Suppressor macrophage treated with lipopolysaccharide for 4 hours (primary cell): ENCODE measurements at regions not wholly inside any gene's neighbourhood (a gene's known extent, or its start where the extent isn't known, plus 50 kb on each side); places are given as distances from the start of the nearest gene placed in this dataset.

ENCODE experiments used
- DNase-seq: peaks from one replicate; pipeline ENCODE4 v3.0.0-alpha.2; 2020

GRCh38 chr5:107257885-107258520, 412.7 kb downstream of the EFNA5 start:
- no peak for DNase-seq

GRCh38 chr5:107254902-107255234, 415.9 kb downstream of the EFNA5 start:
- no peak for DNase-seq

- no peak for DNase-seq
Measured at GRCh38 chr5:107254214-107254901, 416.4 kb downstream of the EFNA5 start.

GRCh38 chr5:107253246-107253645, 417.5 kb downstream of the EFNA5 start:
- DNase-seq, result no peak

- DNase-seq, result no peak
Measured at GRCh38 chr5:107251151-107251550, 419.6 kb downstream of the EFNA5 start.

GRCh38 chr5:107248066-107248695, 422.6 kb downstream of the EFNA5 start:
- peak; percentile 69 for DNase-seq

- peak; percentile 3 for DNase-seq
Measured at GRCh38 chr5:107247427-107247826, 423.3 kb downstream of the EFNA5 start.

- DNase-seq, result no peak
Measured at GRCh38 chr5:107243220-107243579, 427.5 kb downstream of the EFNA5 start.

- DNase-seq, result no peak
Measured at GRCh38 chr5:107242411-107243219, 428.1 kb downstream of the EFNA5 start.

- no peak for DNase-seq
Measured at GRCh38 chr5:107241841-107242240, 428.9 kb downstream of the EFNA5 start.

GRCh38 chr5:107235167-107235566, 435.6 kb downstream of the EFNA5 start:
- no peak for DNase-seq

- no peak for DNase-seq
Measured at GRCh38 chr5:107232788-107233187, 437.9 kb downstream of the EFNA5 start.

GRCh38 chr5:107232293-107232692, 438.4 kb downstream of the EFNA5 start:
- no peak for DNase-seq

- no peak for DNase-seq
Measured at GRCh38 chr5:107231191-107231590, 439.5 kb downstream of the EFNA5 start.

GRCh38 chr5:107230367-107230766, 440.4 kb downstream of the EFNA5 start:
- DNase-seq, result no peak

GRCh38 chr5:107228226-107228625, 442.5 kb downstream of the EFNA5 start:
- no peak for DNase-seq

- no peak for DNase-seq
Measured at GRCh38 chr5:107224272-107224671, 446.5 kb downstream of the EFNA5 start.

GRCh38 chr5:107223066-107223465, 447.7 kb downstream of the EFNA5 start:
- no peak for DNase-seq

GRCh38 chr5:107219993-107220392, 450.7 kb downstream of the EFNA5 start:
- DNase-seq, result no peak

GRCh38 chr5:107218457-107219193, 452.1 kb downstream of the EFNA5 start:
- peak; percentile 34 for DNase-seq

- no peak for DNase-seq
Measured at GRCh38 chr5:107217721-107218130, 453.0 kb downstream of the EFNA5 start.

- DNase-seq, result no peak
Measured at GRCh38 chr5:107216587-107216986, 454.1 kb downstream of the EFNA5 start.

- no peak for DNase-seq
Measured at GRCh38 chr5:107215611-107216010, 455.1 kb downstream of the EFNA5 start.
